ENCODE measurements at regions not wholly inside any gene's neighbourhood (a gene's known extent, or its start where the extent isn't known, plus 50 kb on each side); places are given as distances from the start of the nearest gene placed in this dataset.

- no peaks in the 10 kb centered on the region for H3K27me3 ChIP-seq (ENCODE audit: control insufficient read depth, insufficient read depth, low read length)
These were observed 85.8 kb downstream of the SNX18 start for GRCh38 chr5:54603372-54603771.

GRCh38 chr5:54602475-54602874, 84.9 kb downstream of the SNX18 start:
- Histone ChIP-seq H3K9me3 (ENCODE audit: control insufficient read depth, insufficient read depth, low read length) (peaks cover under 1% of the 10 kb centered on the region; the same call in 1 of the 2 replicates), H3K4me3 (ENCODE audit: low read depth, low read length) (no peak overlapping the region), H3K27me3 (ENCODE audit: control insufficient read depth, insufficient read depth, low read length) (no peaks in the 10 kb centered on the region), H3K36me3 (ENCODE audit: control insufficient read depth, insufficient read depth, low read length) (no peaks in the 10 kb centered on the region), H3K27ac (ENCODE audit: low read depth, low read length) (no peak overlapping the region), H3K4me1 (ENCODE audit: control insufficient read depth, insufficient read depth, low read length) (no peaks in the 10 kb centered on the region), H3K9ac (ENCODE audit: low read depth, low read length) (no peak overlapping the region)

More at GRCh38 chr5:54603372-54603771, 85.8 kb downstream of the SNX18 start:
- no peaks in the 10 kb centered on the region for H3K36me3 ChIP-seq (ENCODE audit: control insufficient read depth, insufficient read depth, low read length)
- H3K27ac ChIP-seq (ENCODE audit: low read depth, low read length): no peak overlapping the region
- H3K4me3 ChIP-seq (ENCODE audit: low read depth, low read length): no peak overlapping the region
- H3K9me3 ChIP-seq (ENCODE audit: control insufficient read depth, insufficient read depth, low read length): no peaks in the 10 kb centered on the region
- H3K4me1 ChIP-seq (ENCODE audit: control insufficient read depth, insufficient read depth, low read length): no peaks in the 10 kb centered on the region
- no peak overlapping the region for H3K9ac ChIP-seq (ENCODE audit: low read depth, low read length)

- Histone ChIP-seq H3K9me3 (ENCODE audit: control insufficient read depth, insufficient read depth, low read length) (peaks cover 4% of the 10 kb centered on the region), H3K9ac (ENCODE audit: low read depth, low read length) (no peak overlapping the region), H3K27me3 (ENCODE audit: control insufficient read depth, insufficient read depth, low read length) (no peaks in the 10 kb centered on the region), H3K27ac (ENCODE audit: low read depth, low read length) (no peak overlapping the region), H3K4me1 (ENCODE audit: control insufficient read depth, insufficient read depth, low read length) (no peaks in the 10 kb centered on the region), H3K4me3 (ENCODE audit: low read depth, low read length) (no peak overlapping the region), H3K36me3 (ENCODE audit: control insufficient read depth, insufficient read depth, low read length) (no peaks in the 10 kb centered on the region)
These were observed 84.1 kb downstream of the SNX18 start for GRCh38 chr5:54601411-54602230.

All from HUES48 (cell line).